ENCODE measurements at regions not wholly inside any gene's neighbourhood (a gene's known extent, or its start where the extent isn't known, plus 50 kb on each side); places are given as distances from the start of the nearest gene placed in this dataset.

- TF ChIP-seq EZH2phosphoT487 (IDR thresholded peaks at IDR 0.05) (no peak), EZH2 (IDR thresholded peaks at IDR 0.05) (no peak), CTCF (IDR thresholded peaks at IDR 0.05) (no peak)
- Histone ChIP-seq H3K36me3 (no peaks in the 10 kb centered on the region), H3K9me3 (ENCODE audit: low read depth) (no peaks in the 10 kb centered on the region), H3K27me3 (no peaks in the 10 kb centered on the region), H3K9ac (no peak overlapping the region), H4K20me1 (ENCODE audit: low read depth) (no peaks in the 10 kb centered on the region), H3F3A (ENCODE audit: low read depth) (peaks cover 11% of the 10 kb centered on the region), H2AFZ (replicated peaks) (no peak overlapping the region), H3K27ac (no peak overlapping the region), H3K4me1 (no peaks in the 10 kb centered on the region), H3K4me2 (no peak overlapping the region), H3K79me2 (ENCODE audit: low read depth) (no peaks in the 10 kb centered on the region), H3K4me3 (no peak overlapping the region)
- Mint-ChIP-seq H3K9me3 (peaks cover 10% of the 10 kb centered on the region), H3K27ac (no peak overlapping the region), H3K4me3 (no peak overlapping the region), H3K27me3 (ENCODE audit: insufficient read depth, low read depth) (peaks cover 9% of the 10 kb centered on the region), H3K36me3 (no peaks in the 10 kb centered on the region), H3K4me1 (peaks cover 8% of the 10 kb centered on the region)
- no peak for DNase-seq (ENCODE audit: low spot score)
Observed at GRCh38 chr16:17015702-17016101, 455.1 kb downstream of the XYLT1 start.

GRCh38 chr16:17017442-17017841, 453.3 kb downstream of the XYLT1 start:
- H3K27me3 Mint-ChIP-seq (ENCODE audit: insufficient read depth, low read depth), result peaks cover 5% of the 10 kb centered on the region
- no peaks in the 10 kb centered on the region for H4K20me1 ChIP-seq (ENCODE audit: low read depth)
- no peaks in the 10 kb centered on the region for H3K36me3 Mint-ChIP-seq

DNA sequence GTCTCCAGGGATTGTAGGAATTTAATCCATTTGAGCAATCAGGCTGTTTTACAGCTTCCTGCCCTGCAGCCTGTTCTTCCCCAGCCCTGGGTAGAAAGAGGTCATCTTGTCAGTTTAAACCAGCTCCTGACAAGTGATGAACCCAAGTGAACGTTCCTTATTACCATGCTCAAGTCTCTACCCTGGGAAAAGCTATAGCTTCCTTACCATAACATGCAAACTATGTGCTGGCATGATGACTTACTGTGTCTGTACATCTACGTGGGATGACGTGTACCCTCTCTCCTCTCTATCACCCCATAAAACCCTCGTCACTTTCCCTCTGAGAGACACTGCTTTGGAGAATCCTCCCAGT, 452.2 kb downstream of the XYLT1 start:
- TF ChIP-seq EZH2 (IDR thresholded peaks at IDR 0.05), result no peak
- no peak for TF ChIP-seq EZH2phosphoT487 (IDR thresholded peaks at IDR 0.05)
- TF ChIP-seq CTCF (IDR thresholded peaks at IDR 0.05), result no peak
- H3K27me3 ChIP-seq, result no peaks in the 10 kb centered on the region
- H3K36me3 ChIP-seq, result no peaks in the 10 kb centered on the region
- H4K20me1 ChIP-seq (ENCODE audit: low read depth), result no peaks in the 10 kb centered on the region
- no peak overlapping the region for H3K4me2 ChIP-seq
- H3K79me2 ChIP-seq (ENCODE audit: low read depth), result no peaks in the 10 kb centered on the region
- DNase-seq (ENCODE audit: low spot score), result no peak
- no peak overlapping the region for H2AFZ ChIP-seq (replicated peaks)
- no peak overlapping the region for H3K27ac Mint-ChIP-seq
- H3K4me1 ChIP-seq, result peaks cover 15% of the 10 kb centered on the region
- no peak overlapping the region for H3K4me3 Mint-ChIP-seq
- no peaks in the 10 kb centered on the region for H3K36me3 Mint-ChIP-seq
- H3K9ac ChIP-seq, result no peak overlapping the region
- H3F3A ChIP-seq (ENCODE audit: low read depth), result peaks cover 15% of the 10 kb centered on the region
- peaks cover 7% of the 10 kb centered on the region for H3K27me3 Mint-ChIP-seq (ENCODE audit: insufficient read depth, low read depth)
- peaks cover 8% of the 10 kb centered on the region for H3K9me3 Mint-ChIP-seq
- H3K4me1 Mint-ChIP-seq, result peaks cover 14% of the 10 kb centered on the region
- H3K27ac ChIP-seq, result no peak overlapping the region
- no peak overlapping the region for H3K4me3 ChIP-seq
- H3K9me3 ChIP-seq (ENCODE audit: low read depth), result no peaks in the 10 kb centered on the region

More at GRCh38 chr16:17017442-17017841, 453.3 kb downstream of the XYLT1 start:
- TF ChIP-seq EZH2phosphoT487 (IDR thresholded peaks at IDR 0.05), result no peak
- Mint-ChIP-seq H3K9me3 (peaks cover 8% of the 10 kb centered on the region), H3K4me3 (no peak overlapping the region), H3K4me1 (peaks cover 8% of the 10 kb centered on the region), H3K27ac (no peak overlapping the region)
- Histone ChIP-seq H3K27me3 (no peaks in the 10 kb centered on the region), H3K9me3 (ENCODE audit: low read depth) (no peaks in the 10 kb centered on the region), H2AFZ (replicated peaks) (no peak overlapping the region), H3F3A (ENCODE audit: low read depth) (peaks cover 11% of the 10 kb centered on the region), H3K4me3 (no peak overlapping the region), H3K27ac (no peak overlapping the region), H3K4me2 (no peak overlapping the region), H3K4me1 (peaks cover 3% of the 10 kb centered on the region), H3K36me3 (no peaks in the 10 kb centered on the region), H3K9ac (no peak overlapping the region), H3K79me2 (ENCODE audit: low read depth) (no peaks in the 10 kb centered on the region)
- no peak for DNase-seq (ENCODE audit: low spot score)

GRCh38 chr16:17019366-17019765, 451.4 kb downstream of the XYLT1 start:
- no peaks in the 10 kb centered on the region for H4K20me1 ChIP-seq (ENCODE audit: low read depth)
- no peaks in the 10 kb centered on the region for H3K9me3 ChIP-seq (ENCODE audit: low read depth)
- no peaks in the 10 kb centered on the region for H3K27me3 ChIP-seq
- H3K27ac Mint-ChIP-seq, result no peak overlapping the region
- H3K79me2 ChIP-seq (ENCODE audit: low read depth), result no peaks in the 10 kb centered on the region
- H3K9ac ChIP-seq, result no peak overlapping the region
- no peak overlapping the region for H3K4me3 Mint-ChIP-seq
- H3K27me3 Mint-ChIP-seq (ENCODE audit: insufficient read depth, low read depth), result peaks cover 9% of the 10 kb centered on the region
- no peak for DNase-seq (ENCODE audit: low spot score)
- H3K4me2 ChIP-seq, result no peak overlapping the region
- H3K9me3 Mint-ChIP-seq, result peaks cover 8% of the 10 kb centered on the region
- H3K4me1 ChIP-seq, result peaks cover 17% of the 10 kb centered on the region
- TF ChIP-seq EZH2 (IDR thresholded peaks at IDR 0.05) (no peak), EZH2phosphoT487 (IDR thresholded peaks at IDR 0.05) (no peak), CTCF (IDR thresholded peaks at IDR 0.05) (no peak)
- no peaks in the 10 kb centered on the region for H3K36me3 ChIP-seq
- no peak overlapping the region for H3K4me3 ChIP-seq
- no peak overlapping the region for H3K27ac ChIP-seq
- H3K4me1 Mint-ChIP-seq, result peaks cover 11% of the 10 kb centered on the region
- no peak overlapping the region for H2AFZ ChIP-seq (replicated peaks)
- peaks cover 15% of the 10 kb centered on the region for H3F3A ChIP-seq (ENCODE audit: low read depth)
- no peaks in the 10 kb centered on the region for H3K36me3 Mint-ChIP-seq

All from neural progenitor cell (in vitro differentiated cells).